ENCODE measurements at regions not wholly inside any gene's neighbourhood (a gene's known extent, or its start where the extent isn't known, plus 50 kb on each side); places are given as distances from the start of the nearest gene placed in this dataset.

DNA sequence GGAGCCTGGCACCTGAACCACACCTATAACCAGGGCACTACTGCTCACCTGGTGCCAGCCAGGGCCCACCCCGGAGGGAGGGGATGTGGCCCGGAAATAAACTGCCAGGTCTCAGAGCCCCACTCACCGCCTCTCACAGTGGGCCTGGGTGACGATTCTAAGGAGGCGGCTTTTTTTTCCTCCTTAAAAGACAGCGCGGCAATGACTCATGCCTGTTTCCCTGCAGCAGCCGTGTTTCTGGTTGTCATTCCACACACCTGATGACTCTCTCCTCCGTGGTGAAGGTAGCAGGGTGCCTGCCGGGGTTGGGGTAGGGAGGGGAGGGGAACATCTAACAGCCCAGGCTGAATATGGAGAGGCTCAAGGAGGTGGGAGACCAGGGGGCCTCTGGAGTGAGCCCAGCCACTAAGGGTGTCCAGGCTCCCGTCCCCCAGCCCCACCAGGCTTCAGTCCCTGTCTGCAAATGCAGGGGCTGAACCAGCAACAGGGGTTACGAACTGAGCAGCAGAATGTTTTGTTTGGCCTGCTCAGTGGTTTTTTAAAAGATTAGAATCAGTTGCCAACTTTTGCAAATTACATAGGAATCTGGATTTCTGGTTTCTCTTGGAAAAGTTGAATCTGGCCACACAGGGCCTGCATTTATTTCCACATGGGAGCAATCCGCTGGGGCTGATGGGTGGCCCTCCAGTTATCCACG is 127.3 kb upstream of the LINGO1 start (continued):
- TF ChIP-seq, protein P1, sequence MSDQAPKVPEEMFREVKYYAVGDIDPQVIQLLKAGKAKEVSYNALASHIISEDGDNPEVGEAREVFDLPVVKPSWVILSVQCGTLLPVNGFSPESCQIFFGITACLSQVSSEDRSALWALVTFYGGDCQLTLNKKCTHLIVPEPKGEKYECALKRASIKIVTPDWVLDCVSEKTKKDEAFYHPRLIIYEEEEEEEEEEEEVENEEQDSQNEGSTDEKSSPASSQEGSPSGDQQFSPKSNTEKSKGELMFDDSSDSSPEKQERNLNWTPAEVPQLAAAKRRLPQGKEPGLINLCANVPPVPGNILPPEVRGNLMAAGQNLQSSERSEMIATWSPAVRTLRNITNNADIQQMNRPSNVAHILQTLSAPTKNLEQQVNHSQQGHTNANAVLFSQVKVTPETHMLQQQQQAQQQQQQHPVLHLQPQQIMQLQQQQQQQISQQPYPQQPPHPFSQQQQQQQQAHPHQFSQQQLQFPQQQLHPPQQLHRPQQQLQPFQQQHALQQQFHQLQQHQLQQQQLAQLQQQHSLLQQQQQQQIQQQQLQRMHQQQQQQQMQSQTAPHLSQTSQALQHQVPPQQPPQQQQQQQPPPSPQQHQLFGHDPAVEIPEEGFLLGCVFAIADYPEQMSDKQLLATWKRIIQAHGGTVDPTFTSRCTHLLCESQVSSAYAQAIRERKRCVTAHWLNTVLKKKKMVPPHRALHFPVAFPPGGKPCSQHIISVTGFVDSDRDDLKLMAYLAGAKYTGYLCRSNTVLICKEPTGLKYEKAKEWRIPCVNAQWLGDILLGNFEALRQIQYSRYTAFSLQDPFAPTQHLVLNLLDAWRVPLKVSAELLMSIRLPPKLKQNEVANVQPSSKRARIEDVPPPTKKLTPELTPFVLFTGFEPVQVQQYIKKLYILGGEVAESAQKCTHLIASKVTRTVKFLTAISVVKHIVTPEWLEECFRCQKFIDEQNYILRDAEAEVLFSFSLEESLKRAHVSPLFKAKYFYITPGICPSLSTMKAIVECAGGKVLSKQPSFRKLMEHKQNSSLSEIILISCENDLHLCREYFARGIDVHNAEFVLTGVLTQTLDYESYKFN (CRISPR knock-in tag; conservative IDR thresholded peaks at IDR 0.05) = no peak
- no peak for TF ChIP-seq MEF2D (CRISPR knock-in tag; IDR thresholded peaks at IDR 0.05)
- no peak for TF ChIP-seq POLR2G (IDR thresholded peaks at IDR 0.05; ENCODE audit: low read depth, low read length)
- no peak for TF ChIP-seq ZNF501 (CRISPR knock-in tag; IDR thresholded peaks at IDR 0.05)
- TF ChIP-seq ZNF891 (CRISPR knock-in tag; IDR thresholded peaks at IDR 0.05) = no peak
- TF ChIP-seq ZNF772 (CRISPR knock-in tag; IDR thresholded peaks at IDR 0.05) = no peak
- no peak for TF ChIP-seq SIN3B (IDR thresholded peaks at IDR 0.05; ENCODE audit: low read length)
- no peak for TF ChIP-seq ZNF674 (CRISPR knock-in tag; IDR thresholded peaks at IDR 0.05; ENCODE audit: low read depth)
- no peak for TF ChIP-seq CHCHD3 (CRISPR knock-in tag; IDR thresholded peaks at IDR 0.05)

DNA sequence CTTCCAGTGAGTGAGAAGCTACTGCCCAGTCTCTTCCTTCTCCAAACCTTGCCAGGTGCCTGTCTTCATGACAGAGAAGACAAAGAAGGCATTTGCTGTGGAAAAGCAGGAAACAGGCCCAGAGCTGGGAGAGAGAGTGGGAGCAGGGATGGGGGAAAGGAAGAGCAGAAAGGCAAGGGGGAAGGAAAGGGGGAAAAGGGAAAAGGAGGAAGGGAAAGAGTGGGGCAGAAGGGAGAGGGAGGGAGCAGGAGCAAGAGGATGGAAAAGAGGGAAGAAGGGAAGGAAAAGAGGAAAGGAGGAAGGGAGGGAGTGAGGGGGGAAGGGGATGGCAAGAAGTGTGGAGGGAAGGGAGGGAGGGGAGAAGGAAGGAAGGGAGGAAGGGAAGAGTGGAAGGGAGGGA is 121.2 kb upstream of the LINGO1 start:
- ChIA-PET POLR2A (no interaction called here), CTCF (ENCODE audit: low intra/inter-chr PET ratio, low total read pairs) (no interaction called here)
- Histone ChIP-seq H3K27ac (ENCODE audit: extremely low read length, insufficient read depth, low read length) (no peak overlapping the region), H3K27me3 (ENCODE audit: control insufficient read depth in 1 of 2, insufficient read depth in 2 of 2, low read length in 2 of 2) (no peaks in the 10 kb centered on the region; a peak in 2 of 5 replicates), H2AFZ (ENCODE audit: low read length) (no peak overlapping the region), H3K36me3 (replicated peaks in 1 of 2; ENCODE audit: control insufficient read depth in 1 of 2, insufficient read depth in 2 of 2, low read length in 2 of 2) (no peaks in the 10 kb centered on the region), H3K9me3 (ENCODE audit: low read length) (no peaks in the 10 kb centered on the region), H3K4me1 (ENCODE audit: insufficient read depth, low read length) (no peaks in the 10 kb centered on the region), H3K9ac (ENCODE audit: insufficient read depth, low read depth, low read length) (no peak overlapping the region), H3K79me2 (ENCODE audit: insufficient read depth, low read length) (no peaks in the 10 kb centered on the region), H4K20me1 (ENCODE audit: insufficient read depth, low read length) (peaks cover 4% of the 10 kb centered on the region; the same call in 1 of the 2 replicates), H3K4me3 (replicated peaks in 1 of 3; ENCODE audit: insufficient read depth in 1 of 3, low read depth in 2 of 3, low read length in 3 of 3) (no peak overlapping the region), H3K4me2 (ENCODE audit: low read depth, low read length) (no peak overlapping the region)
- FAIRE-seq (no peak), DNase-seq (ENCODE audit: low spot score) (no peak), ATAC-seq (no peak)
- in situ Hi-C loops (cut with HindIII; ENCODE audit: extremely low pct_ligation_motif_present, low pct_unique_long_range_greater_than_20kb) (no loop called here), intact Hi-C loops (cut with micrococcal nuclease; ENCODE audit: unreplicated experiment) (no loop called here)
- BruUV-seq (replicated peaks) = no TSS peak
- no peak for TF ChIP-seq ZNF460 (CRISPR knock-in tag; IDR thresholded peaks at IDR 0.05; ENCODE audit: borderline replicate concordance)
- TF ChIP-seq HNRNPK (IDR thresholded peaks at IDR 0.05; ENCODE audit: low read depth, low read length, poor library complexity, severe bottlenecking) = peak; percentile 27
